GM23338 (cell line): ENCODE measurements at regions not wholly inside any gene's neighbourhood (a gene's known extent, or its start where the extent isn't known, plus 50 kb on each side); places are given as distances from the start of the nearest gene placed in this dataset.

Experiments used
- ATAC-seq: fragments of 200-7000 bp; cut with Tn5 transposase; 3 replicates; pipeline ENCODE4 v1.9.1; 2020
- DNase-seq: peaks from one replicate; pipeline ENCODE4 v3.0.0-alpha.2; 2015; ENCODE audit warnings: low spot score
- H2AFZ ChIP-seq: fragments of 200-600 bp; sonication (generic); 2 replicates; pipeline ENCODE4 v1.8.0; 2016; ENCODE audit warnings: antibody characterized with exemption, mild to moderate bottlenecking, moderate library complexity
- H3F3A ChIP-seq: fragments of 200-600 bp; sonication (generic); replicated peaks from 2 replicates; pipeline ENCODE4 v1.8.0; 2017; ENCODE audit warnings: antibody characterized with exemption, mixed run types, low read depth
- H3K27ac ChIP-seq: fragments of 200-600 bp; sonication (generic); 2 replicates; pipeline ENCODE4 v1.6.1; 2016; ENCODE audit warnings: low read depth
- H3K27me3 ChIP-seq: fragments of 200-600 bp; sonication (generic); 2 replicates; pipeline ENCODE4 v1.8.0; 2016; ENCODE audit warnings: mild to moderate bottlenecking, mixed run types, moderate library complexity; ENCODE audit not compliant: insufficient read depth
- H3K36me3 ChIP-seq: fragments of 200-600 bp; sonication (generic); 2 replicates; pipeline ENCODE4 v1.8.0; 2016; ENCODE audit warnings: mild to moderate bottlenecking; ENCODE audit not compliant: insufficient read depth
- H3K4me1 ChIP-seq: fragments of 200-600 bp; sonication (generic); 2 replicates; pipeline ENCODE4 v1.8.0; 2016; ENCODE audit warnings: mild to moderate bottlenecking, moderate library complexity; ENCODE audit not compliant: insufficient read depth
- H3K4me2 ChIP-seq: fragments of 200-600 bp; sonication (generic); 2 replicates; pipeline ENCODE4 v1.7.1; 2017; ENCODE audit warnings: mixed run types
- H3K4me3 ChIP-seq: fragments of 200-600 bp; sonication (generic); 2 replicates; pipeline ENCODE4 v1.6.1; 2016; ENCODE audit warnings: mixed run types
- H3K79me2 ChIP-seq: fragments of 200-600 bp; sonication (generic); replicated peaks from 2 replicates; pipeline ENCODE4 v1.8.0; 2017; ENCODE audit warnings: mild to moderate bottlenecking; ENCODE audit not compliant: insufficient read depth
- H3K9me2 ChIP-seq: fragments of 200-600 bp; sonication (generic); 2 replicates; pipeline ENCODE4 v1.8.0; 2017; ENCODE audit not compliant: insufficient read depth
- H4K20me1 ChIP-seq: fragments of 200-600 bp; sonication (generic); replicated peaks from 2 replicates; pipeline ENCODE4 v1.8.0; 2017; ENCODE audit warnings: mild to moderate bottlenecking; ENCODE audit not compliant: insufficient read depth
- H3K27ac Mint-ChIP-seq: 2 replicates; pipeline ENCODE4 v1.8.0; 2020; ENCODE audit warnings: inconsistent platforms, mild to moderate bottlenecking, moderate library complexity, mixed read lengths
- H3K27me3 Mint-ChIP-seq: 3 replicates; pipeline ENCODE4 v1.8.0; 2022; ENCODE audit warnings: low read depth, mild to moderate bottlenecking, moderate library complexity, mixed read lengths, inconsistent platforms; ENCODE audit not compliant: insufficient read depth, poor library complexity
- H3K36me3 Mint-ChIP-seq: 3 replicates; pipeline ENCODE4 v1.8.0; 2021; ENCODE audit warnings: low read depth, mild to moderate bottlenecking, inconsistent platforms, moderate library complexity, mixed read lengths
- H3K4me1 Mint-ChIP-seq: 3 replicates; pipeline ENCODE4 v1.8.0; 2020; ENCODE audit warnings: mild to moderate bottlenecking, inconsistent platforms, mixed read lengths
- H3K4me3 Mint-ChIP-seq: 3 replicates; pipeline ENCODE4 v1.8.0; 2021; ENCODE audit warnings: moderate library complexity, mild to moderate bottlenecking, inconsistent platforms, mixed read lengths
- H3K9me3 Mint-ChIP-seq: 3 replicates; pipeline ENCODE4 v1.8.0; 2020; ENCODE audit warnings: moderate library complexity, mild to moderate bottlenecking, inconsistent platforms, mixed read lengths
- CREB1 ChIP-seq: fragments of 250-450 bp; sonication (Bioruptor Pico); IDR thresholded peaks from 2 replicates; pipeline ENCODE4 v1.5.0; 2020; ENCODE audit warnings: low read depth, mild to moderate bottlenecking, moderate library complexity
- EZH2 ChIP-seq: fragments of 200-600 bp; sonication (generic); IDR thresholded peaks from one replicate; pipeline ENCODE4 v1.8.0; 2017; ENCODE audit warnings: antibody characterized with exemption, mild to moderate bottlenecking, low read depth; ENCODE audit not compliant: unreplicated experiment
- JUNB ChIP-seq: IDR thresholded peaks from one replicate; pipeline ENCODE4 v1.6.1; 2016; ENCODE audit warnings: antibody characterized with exemption; ENCODE audit not compliant: unreplicated experiment
- NANOG ChIP-seq: IDR thresholded peaks from 2 replicates; pipeline ENCODE4 v1.6.1; 2016; ENCODE audit warnings: antibody characterized with exemption, borderline replicate concordance
- POLR2AphosphoS5 ChIP-seq: IDR thresholded peaks from 2 replicates; pipeline ENCODE4 v1.6.1; 2016; ENCODE audit warnings: antibody characterized with exemption, low read depth
- STAT1 ChIP-seq: IDR thresholded peaks from one replicate; pipeline ENCODE4 v1.6.1; 2016; ENCODE audit warnings: antibody characterized with exemption; ENCODE audit not compliant: unreplicated experiment
- ZNF331 ChIP-seq: fragments of 250-450 bp; sonication (Bioruptor Pico); IDR thresholded peaks from 2 replicates; pipeline ENCODE4 v1.5.0; 2020; ENCODE audit warnings: low read depth, mild to moderate bottlenecking, moderate library complexity
- TF ChIP-seq, protein P1 (sequence below), 2 experiments: fragments of 200-600 bp in 1 of 2; sonication (generic) in 1 of 2; conservative IDR thresholded peaks; 2 replicates each; pipeline versions ENCODE4 v1.5.1 to v1.6.1; 2016 to 2017; ENCODE audit warnings: antibody characterized with exemption in 2 of 2, low read depth in 2 of 2, mild to moderate bottlenecking in 2 of 2, moderate library complexity in 1 of 2
- TF ChIP-seq, protein P2 (sequence below): IDR thresholded peaks from 2 replicates; pipeline ENCODE4 v1.6.1; 2016; ENCODE audit warnings: antibody characterized with exemption
- TF ChIP-seq, protein P3 (sequence below): IDR thresholded peaks from one replicate; pipeline ENCODE4 v1.6.1; 2018; ENCODE audit warnings: antibody characterized with exemption; ENCODE audit not compliant: unreplicated experiment
- TF ChIP-seq, protein P4 (sequence below): fragments of 250-450 bp; sonication (Bioruptor Pico); IDR thresholded peaks from 2 replicates; pipeline ENCODE4 v1.5.0; 2020; ENCODE audit warnings: mild to moderate bottlenecking, moderate library complexity

DNA sequence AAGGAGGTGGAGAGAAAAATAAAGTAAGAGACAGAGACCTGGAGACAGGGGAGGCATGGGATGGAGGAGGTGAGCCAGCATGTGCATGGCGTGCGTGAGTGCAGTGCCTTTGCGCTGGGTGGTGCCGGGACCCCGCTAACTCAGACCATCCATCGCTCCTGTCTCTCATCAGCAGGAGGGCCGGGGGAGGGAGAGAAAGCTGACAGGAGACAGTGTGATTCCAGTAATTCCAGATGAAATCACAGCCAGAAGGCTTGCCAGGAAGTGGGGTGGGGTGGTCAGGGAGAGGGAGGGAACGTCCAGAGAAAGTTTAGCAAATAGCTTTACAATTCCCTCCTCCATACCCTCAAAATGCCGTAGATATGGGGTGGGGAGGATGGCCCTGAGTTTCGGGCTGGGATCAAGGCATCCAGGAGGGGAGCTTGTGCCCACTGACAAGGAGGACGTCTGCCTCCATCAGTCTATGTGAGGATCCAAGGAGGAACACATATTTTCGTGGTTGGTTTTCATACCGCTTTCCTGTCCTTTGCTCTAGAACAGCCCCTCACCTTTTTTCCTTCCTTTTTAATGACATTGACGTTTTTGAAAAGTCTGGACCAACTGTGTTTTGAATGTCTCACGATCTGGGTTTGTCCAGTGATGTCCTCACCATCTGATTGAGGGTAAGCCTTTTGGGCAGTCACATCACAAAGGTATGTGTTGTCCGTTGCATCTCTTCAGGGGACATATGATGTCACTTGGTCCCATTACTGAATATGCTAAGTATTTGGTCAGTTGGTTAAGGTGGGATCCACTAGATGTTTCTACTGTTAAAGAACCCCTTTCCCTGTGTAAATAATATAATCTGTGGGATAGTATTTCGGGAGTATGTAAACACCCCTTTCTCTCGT, 567.3 kb downstream of the MIAT start:
- H4K20me1 ChIP-seq = no peaks in the 10 kb centered on the region
- no peak overlapping the region for H3K4me3 ChIP-seq
- Mint-ChIP-seq H3K9me3 (no peaks in the 10 kb centered on the region), H3K27ac (no peak overlapping the region), H3K36me3 (no peaks in the 10 kb centered on the region), H3K27me3 (no peaks in the 10 kb centered on the region), H3K4me1 (no peaks in the 10 kb centered on the region), H3K4me3 (no peak overlapping the region)
- ATAC-seq (no peak), DNase-seq (no peak)
- peaks cover 4% of the 10 kb centered on the region; the same call in 1 of the 2 replicates for H3K9me2 ChIP-seq
- H2AFZ ChIP-seq = 0 out of 2 replicates have a peak overlapping the region, but pooled peaks have one; percentile 38
- H3K79me2 ChIP-seq = no peaks in the 10 kb centered on the region
- TF ChIP-seq, protein P1, sequence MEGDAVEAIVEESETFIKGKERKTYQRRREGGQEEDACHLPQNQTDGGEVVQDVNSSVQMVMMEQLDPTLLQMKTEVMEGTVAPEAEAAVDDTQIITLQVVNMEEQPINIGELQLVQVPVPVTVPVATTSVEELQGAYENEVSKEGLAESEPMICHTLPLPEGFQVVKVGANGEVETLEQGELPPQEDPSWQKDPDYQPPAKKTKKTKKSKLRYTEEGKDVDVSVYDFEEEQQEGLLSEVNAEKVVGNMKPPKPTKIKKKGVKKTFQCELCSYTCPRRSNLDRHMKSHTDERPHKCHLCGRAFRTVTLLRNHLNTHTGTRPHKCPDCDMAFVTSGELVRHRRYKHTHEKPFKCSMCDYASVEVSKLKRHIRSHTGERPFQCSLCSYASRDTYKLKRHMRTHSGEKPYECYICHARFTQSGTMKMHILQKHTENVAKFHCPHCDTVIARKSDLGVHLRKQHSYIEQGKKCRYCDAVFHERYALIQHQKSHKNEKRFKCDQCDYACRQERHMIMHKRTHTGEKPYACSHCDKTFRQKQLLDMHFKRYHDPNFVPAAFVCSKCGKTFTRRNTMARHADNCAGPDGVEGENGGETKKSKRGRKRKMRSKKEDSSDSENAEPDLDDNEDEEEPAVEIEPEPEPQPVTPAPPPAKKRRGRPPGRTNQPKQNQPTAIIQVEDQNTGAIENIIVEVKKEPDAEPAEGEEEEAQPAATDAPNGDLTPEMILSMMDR (conservative IDR thresholded peaks at IDR 0.05; ENCODE audit: low read depth in 2 of 2) = no peak
- no peak for TF ChIP-seq ZNF331 (CRISPR knock-in tag)
- no peak for TF ChIP-seq POLR2AphosphoS5
- TF ChIP-seq, protein P2, sequence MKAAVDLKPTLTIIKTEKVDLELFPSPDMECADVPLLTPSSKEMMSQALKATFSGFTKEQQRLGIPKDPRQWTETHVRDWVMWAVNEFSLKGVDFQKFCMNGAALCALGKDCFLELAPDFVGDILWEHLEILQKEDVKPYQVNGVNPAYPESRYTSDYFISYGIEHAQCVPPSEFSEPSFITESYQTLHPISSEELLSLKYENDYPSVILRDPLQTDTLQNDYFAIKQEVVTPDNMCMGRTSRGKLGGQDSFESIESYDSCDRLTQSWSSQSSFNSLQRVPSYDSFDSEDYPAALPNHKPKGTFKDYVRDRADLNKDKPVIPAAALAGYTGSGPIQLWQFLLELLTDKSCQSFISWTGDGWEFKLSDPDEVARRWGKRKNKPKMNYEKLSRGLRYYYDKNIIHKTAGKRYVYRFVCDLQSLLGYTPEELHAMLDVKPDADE = no peak
- no peak for TF ChIP-seq JUNB
- no peak for TF ChIP-seq STAT1
- TF ChIP-seq, protein P3, sequence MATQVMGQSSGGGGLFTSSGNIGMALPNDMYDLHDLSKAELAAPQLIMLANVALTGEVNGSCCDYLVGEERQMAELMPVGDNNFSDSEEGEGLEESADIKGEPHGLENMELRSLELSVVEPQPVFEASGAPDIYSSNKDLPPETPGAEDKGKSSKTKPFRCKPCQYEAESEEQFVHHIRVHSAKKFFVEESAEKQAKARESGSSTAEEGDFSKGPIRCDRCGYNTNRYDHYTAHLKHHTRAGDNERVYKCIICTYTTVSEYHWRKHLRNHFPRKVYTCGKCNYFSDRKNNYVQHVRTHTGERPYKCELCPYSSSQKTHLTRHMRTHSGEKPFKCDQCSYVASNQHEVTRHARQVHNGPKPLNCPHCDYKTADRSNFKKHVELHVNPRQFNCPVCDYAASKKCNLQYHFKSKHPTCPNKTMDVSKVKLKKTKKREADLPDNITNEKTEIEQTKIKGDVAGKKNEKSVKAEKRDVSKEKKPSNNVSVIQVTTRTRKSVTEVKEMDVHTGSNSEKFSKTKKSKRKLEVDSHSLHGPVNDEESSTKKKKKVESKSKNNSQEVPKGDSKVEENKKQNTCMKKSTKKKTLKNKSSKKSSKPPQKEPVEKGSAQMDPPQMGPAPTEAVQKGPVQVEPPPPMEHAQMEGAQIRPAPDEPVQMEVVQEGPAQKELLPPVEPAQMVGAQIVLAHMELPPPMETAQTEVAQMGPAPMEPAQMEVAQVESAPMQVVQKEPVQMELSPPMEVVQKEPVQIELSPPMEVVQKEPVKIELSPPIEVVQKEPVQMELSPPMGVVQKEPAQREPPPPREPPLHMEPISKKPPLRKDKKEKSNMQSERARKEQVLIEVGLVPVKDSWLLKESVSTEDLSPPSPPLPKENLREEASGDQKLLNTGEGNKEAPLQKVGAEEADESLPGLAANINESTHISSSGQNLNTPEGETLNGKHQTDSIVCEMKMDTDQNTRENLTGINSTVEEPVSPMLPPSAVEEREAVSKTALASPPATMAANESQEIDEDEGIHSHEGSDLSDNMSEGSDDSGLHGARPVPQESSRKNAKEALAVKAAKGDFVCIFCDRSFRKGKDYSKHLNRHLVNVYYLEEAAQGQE = no peak
- TF ChIP-seq EZH2 = no peak
- TF ChIP-seq, protein P4, sequence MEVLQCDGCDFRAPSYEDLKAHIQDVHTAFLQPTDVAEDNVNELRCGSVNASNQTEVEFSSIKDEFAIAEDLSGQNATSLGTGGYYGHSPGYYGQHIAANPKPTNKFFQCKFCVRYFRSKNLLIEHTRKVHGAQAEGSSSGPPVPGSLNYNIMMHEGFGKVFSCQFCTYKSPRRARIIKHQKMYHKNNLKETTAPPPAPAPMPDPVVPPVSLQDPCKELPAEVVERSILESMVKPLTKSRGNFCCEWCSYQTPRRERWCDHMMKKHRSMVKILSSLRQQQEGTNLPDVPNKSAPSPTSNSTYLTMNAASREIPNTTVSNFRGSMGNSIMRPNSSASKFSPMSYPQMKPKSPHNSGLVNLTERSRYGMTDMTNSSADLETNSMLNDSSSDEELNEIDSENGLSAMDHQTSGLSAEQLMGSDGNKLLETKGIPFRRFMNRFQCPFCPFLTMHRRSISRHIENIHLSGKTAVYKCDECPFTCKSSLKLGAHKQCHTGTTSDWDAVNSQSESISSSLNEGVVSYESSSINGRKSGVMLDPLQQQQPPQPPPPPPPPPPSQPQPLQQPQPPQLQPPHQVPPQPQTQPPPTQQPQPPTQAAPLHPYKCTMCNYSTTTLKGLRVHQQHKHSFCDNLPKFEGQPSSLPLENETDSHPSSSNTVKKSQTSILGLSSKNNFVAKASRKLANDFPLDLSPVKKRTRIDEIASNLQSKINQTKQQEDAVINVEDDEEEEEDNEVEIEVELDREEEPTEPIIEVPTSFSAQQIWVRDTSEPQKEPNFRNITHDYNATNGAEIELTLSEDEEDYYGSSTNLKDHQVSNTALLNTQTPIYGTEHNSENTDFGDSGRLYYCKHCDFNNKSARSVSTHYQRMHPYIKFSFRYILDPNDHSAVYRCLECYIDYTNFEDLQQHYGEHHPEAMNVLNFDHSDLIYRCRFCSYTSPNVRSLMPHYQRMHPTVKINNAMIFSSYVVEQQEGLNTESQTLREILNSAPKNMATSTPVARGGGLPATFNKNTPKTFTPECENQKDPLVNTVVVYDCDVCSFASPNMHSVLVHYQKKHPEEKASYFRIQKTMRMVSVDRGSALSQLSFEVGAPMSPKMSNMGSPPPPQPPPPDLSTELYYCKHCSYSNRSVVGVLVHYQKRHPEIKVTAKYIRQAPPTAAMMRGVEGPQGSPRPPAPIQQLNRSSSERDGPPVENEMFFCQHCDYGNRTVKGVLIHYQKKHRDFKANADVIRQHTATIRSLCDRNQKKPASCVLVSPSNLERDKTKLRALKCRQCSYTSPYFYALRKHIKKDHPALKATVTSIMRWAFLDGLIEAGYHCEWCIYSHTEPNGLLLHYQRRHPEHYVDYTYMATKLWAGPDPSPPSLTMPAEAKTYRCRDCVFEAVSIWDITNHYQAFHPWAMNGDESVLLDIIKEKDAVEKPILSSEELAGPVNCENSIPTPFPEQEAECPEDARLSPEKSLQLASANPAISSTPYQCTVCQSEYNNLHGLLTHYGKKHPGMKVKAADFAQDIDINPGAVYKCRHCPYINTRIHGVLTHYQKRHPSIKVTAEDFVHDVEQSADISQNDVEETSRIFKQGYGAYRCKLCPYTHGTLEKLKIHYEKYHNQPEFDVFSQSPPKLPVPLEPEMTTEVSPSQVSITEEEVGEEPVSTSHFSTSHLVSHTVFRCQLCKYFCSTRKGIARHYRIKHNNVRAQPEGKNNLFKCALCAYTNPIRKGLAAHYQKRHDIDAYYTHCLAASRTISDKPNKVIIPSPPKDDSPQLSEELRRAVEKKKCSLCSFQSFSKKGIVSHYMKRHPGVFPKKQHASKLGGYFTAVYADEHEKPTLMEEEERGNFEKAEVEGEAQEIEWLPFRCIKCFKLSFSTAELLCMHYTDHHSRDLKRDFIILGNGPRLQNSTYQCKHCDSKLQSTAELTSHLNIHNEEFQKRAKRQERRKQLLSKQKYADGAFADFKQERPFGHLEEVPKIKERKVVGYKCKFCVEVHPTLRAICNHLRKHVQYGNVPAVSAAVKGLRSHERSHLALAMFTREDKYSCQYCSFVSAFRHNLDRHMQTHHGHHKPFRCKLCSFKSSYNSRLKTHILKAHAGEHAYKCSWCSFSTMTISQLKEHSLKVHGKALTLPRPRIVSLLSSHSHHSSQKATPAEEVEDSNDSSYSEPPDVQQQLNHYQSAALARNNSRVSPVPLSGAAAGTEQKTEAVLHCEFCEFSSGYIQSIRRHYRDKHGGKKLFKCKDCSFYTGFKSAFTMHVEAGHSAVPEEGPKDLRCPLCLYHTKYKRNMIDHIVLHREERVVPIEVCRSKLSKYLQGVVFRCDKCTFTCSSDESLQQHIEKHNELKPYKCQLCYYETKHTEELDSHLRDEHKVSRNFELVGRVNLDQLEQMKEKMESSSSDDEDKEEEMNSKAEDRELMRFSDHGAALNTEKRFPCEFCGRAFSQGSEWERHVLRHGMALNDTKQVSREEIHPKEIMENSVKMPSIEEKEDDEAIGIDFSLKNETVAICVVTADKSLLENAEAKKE (CRISPR knock-in tag) = no peak
- TF ChIP-seq CREB1 (CRISPR knock-in tag) = no peak
- TF ChIP-seq NANOG = no peak
- H3K4me1 ChIP-seq = no peaks in the 10 kb centered on the region
- H3K4me2 ChIP-seq = no peak overlapping the region
- H3K36me3 ChIP-seq = no peaks in the 10 kb centered on the region
- H3K27me3 ChIP-seq = no peaks in the 10 kb centered on the region
- H3F3A ChIP-seq = no peaks in the 10 kb centered on the region
- H3K27ac ChIP-seq = no peak overlapping the region
